HepG2 (cell line): ENCODE measurements at regions not wholly inside any gene's neighbourhood (a gene's known extent, or its start where the extent isn't known, plus 50 kb on each side); places are given as distances from the start of the nearest gene placed in this dataset.

ENCODE experiments used
- ATAC-seq: fragments of 200-7000 bp; cut with Tn5 transposase; 3 replicates; pipeline ENCODE4 v1.9.1; 2020; ENCODE audit warnings: mild to moderate bottlenecking, moderate library complexity
- BruUV-seq: library from RNA; stranded (reverse); fragments of 400-500 nt; replicated peaks from 2 replicates; lab custom pipeline; 2021; lab: Mats Ljungman, UMichigan
- CTCF ChIA-PET: fragments of 300-600 bp; formaldehyde crosslinking; extraction: SDS; loops from one replicate; lab custom pipeline; 2021; ENCODE audit warnings: low total read pairs, inconsistent platforms, low intra/inter-chr PET ratio; lab: Yijun Ruan, JAX
- POLR2A ChIA-PET: fragments of 350-600 bp; sonication (Branson Sonifier 250); formaldehyde crosslinking; loops from one replicate; lab custom pipeline; 2020; ENCODE audit warnings: antibody characterized with exemption, inconsistent platforms; lab: Yijun Ruan, JAX
- DNase-seq: peaks from one replicate; pipeline ENCODE4 v3.0.0-alpha.2; 2015; ENCODE audit warnings: low spot score
- FAIRE-seq: peaks from 3 replicates; lab custom pipeline; 2011; peaks lifted over from hg19 to GRCh38; lab: Jason Lieb, UNC
- H2AFZ ChIP-seq: one replicate; pipeline ENCODE4 v1.6.1; 2011; ENCODE audit warnings: low read length, inconsistent platforms
- H3K27ac ChIP-seq: fragments of 300-600 bp; 3 replicates; pipeline ENCODE4 v1.8.0; 2011; ENCODE audit warnings: mixed run types, mild to moderate bottlenecking, mixed read lengths, low read length, inconsistent platforms; ENCODE audit not compliant: insufficient read depth; ENCODE audit errors: extremely low read length
- H3K27me3 ChIP-seq, 2 experiments: fragments of 200-600 bp in 1 of 2; 2 replicates in 1 of 2; 3 replicates in 1 of 2; pipeline versions ENCODE4 v1.6.0 to v1.8.0; 2011; ENCODE audit warnings: low read length in 2 of 2, mild to moderate bottlenecking in 2 of 2, moderate library complexity in 2 of 2, inconsistent platforms in 1 of 2; ENCODE audit not compliant: insufficient read depth in 2 of 2, control insufficient read depth in 1 of 2
- H3K36me3 ChIP-seq, 2 experiments: fragments of 200-600 bp in 1 of 2; replicated peaks in 1 of 2; 2 replicates in 1 of 2; 3 replicates in 1 of 2; pipeline versions ENCODE4 v1.5.1 to v1.8.0; 2011; ENCODE audit warnings: low read length in 2 of 2, inconsistent platforms in 1 of 2; ENCODE audit not compliant: insufficient read depth in 2 of 2, control insufficient read depth in 1 of 2
- H3K4me1 ChIP-seq: 2 replicates; pipeline ENCODE4 v1.5.1; 2012; ENCODE audit warnings: low read length, inconsistent platforms; ENCODE audit not compliant: insufficient read depth
- H3K4me2 ChIP-seq: 2 replicates; pipeline ENCODE4 v1.6.0; 2011; ENCODE audit warnings: low read depth, low read length, inconsistent platforms
- H3K4me3 ChIP-seq, 3 experiments: fragments of 200-600 bp in 1 of 3; sonication (generic), shearing (Covaris generic) in 1 of 3; replicated peaks in 1 of 3; 2 replicates each; pipeline ENCODE4 v1.5.1; 2011 to 2016; ENCODE audit warnings: low read length in 3 of 3, inconsistent platforms in 2 of 3, low read depth in 2 of 3, mild to moderate bottlenecking in 2 of 3, control low read depth in 1 of 3, mixed read lengths in 1 of 3; ENCODE audit not compliant: insufficient read depth in 1 of 3
- H3K79me2 ChIP-seq: one replicate; pipeline ENCODE4 v1.6.1; 2011; ENCODE audit warnings: low read length, inconsistent platforms; ENCODE audit not compliant: insufficient read depth
- H3K9ac ChIP-seq: 2 replicates; pipeline ENCODE4 v1.6.0; 2011; ENCODE audit warnings: mild to moderate bottlenecking, low read depth, low read length, inconsistent platforms; ENCODE audit not compliant: insufficient read depth
- H3K9me3 ChIP-seq: 2 replicates; pipeline ENCODE4 v1.5.1; 2012; ENCODE audit warnings: mild to moderate bottlenecking, low read length
- H4K20me1 ChIP-seq: 2 replicates; pipeline ENCODE4 v1.6.0; 2011; ENCODE audit warnings: inconsistent platforms, mild to moderate bottlenecking, low read length, moderate library complexity; ENCODE audit not compliant: insufficient read depth
- ARNTL ChIP-seq: sonication (generic); formaldehyde crosslinking; IDR thresholded peaks from 2 replicates; pipeline ENCODE4 v1.4.0; 2020; ENCODE audit warnings: mild to moderate bottlenecking, missing genetic modification reagents
- HDAC2 ChIP-seq: sonication (generic); formaldehyde crosslinking; IDR thresholded peaks from 2 replicates; pipeline ENCODE4 v1.4.0; 2020; ENCODE audit warnings: missing genetic modification reagents
- MEF2D ChIP-seq: sonication (generic); formaldehyde crosslinking; IDR thresholded peaks from 2 replicates; pipeline ENCODE4 v1.5.1; 2020; ENCODE audit warnings: mild to moderate bottlenecking, missing genetic modification reagents
- NCOA1 ChIP-seq: sonication (generic); formaldehyde crosslinking; IDR thresholded peaks from 2 replicates; pipeline ENCODE4 v1.9.0; 2021; ENCODE audit warnings: missing genetic modification reagents
- NFE2L2 ChIP-seq: fragments of 150-350 bp; IDR thresholded peaks from 2 replicates; pipeline ENCODE4 v1.6.1; 2014; ENCODE audit warnings: low read length
- NPAS2 ChIP-seq: sonication (generic); formaldehyde crosslinking; IDR thresholded peaks from 2 replicates; pipeline ENCODE4 v1.8.0; 2022; ENCODE audit warnings: mild to moderate bottlenecking, missing genetic modification reagents, borderline replicate concordance
- ZNF121 ChIP-seq: sonication (generic); formaldehyde crosslinking; IDR thresholded peaks from 2 replicates; pipeline ENCODE4 v1.5.0; 2020; ENCODE audit warnings: mild to moderate bottlenecking, missing genetic modification reagents
- ZNF431 ChIP-seq: sonication (generic); formaldehyde crosslinking; IDR thresholded peaks from 2 replicates; pipeline ENCODE4 v1.9.0; 2022; ENCODE audit warnings: missing genetic modification reagents, low read depth, mild to moderate bottlenecking, borderline replicate concordance
- ZNF484 ChIP-seq: sonication (generic); formaldehyde crosslinking; IDR thresholded peaks from 2 replicates; pipeline ENCODE4 v1.5.1; 2020; ENCODE audit warnings: mild to moderate bottlenecking, low read depth, missing genetic modification reagents, borderline replicate concordance
- ZNF614 ChIP-seq: IDR thresholded peaks from 2 replicates; pipeline ENCODE4 v1.6.1; 2018; ENCODE audit warnings: missing biosample characterization, missing genetic modification reagents, inconsistent platforms, borderline replicate concordance
- ZNF766 ChIP-seq: sonication (generic); formaldehyde crosslinking; IDR thresholded peaks from 2 replicates; pipeline ENCODE4 v1.5.0; 2020; ENCODE audit warnings: missing genetic modification reagents, borderline replicate concordance
- ZSCAN9 ChIP-seq: IDR thresholded peaks from 2 replicates; pipeline ENCODE4 v1.6.1; 2016; ENCODE audit warnings: borderline replicate concordance
- WGBS: methylation state at CpG from one replicate; pipeline ENCODE4 v1.1.6; 2017; ENCODE audit warnings: low lambda C conversion rate; 5-methylcytosine and 5-hydroxymethylcytosine counted together
- in situ Hi-C: cut with HindIII; loops from 2 replicates; pipeline ENCODE4 v1.10.0; 2017; ENCODE audit warnings: low pct_unique_long_range_greater_than_20kb; ENCODE audit not compliant: extremely low pct_ligation_motif_present
- intact Hi-C: fragments of 100-400 bp; cut with micrococcal nuclease; formaldehyde crosslinking; loops from one replicate; pipeline ENCODE4 v1.10.0; 2022; ENCODE audit not compliant: unreplicated experiment
- TF ChIP-seq, protein P1 (sequence below): sonication (generic); formaldehyde crosslinking; IDR thresholded peaks from 2 replicates; pipeline ENCODE4 v1.5.0; 2020; ENCODE audit warnings: missing genetic modification reagents
- TF ChIP-seq, protein P2 (sequence below): sonication (generic); formaldehyde crosslinking; IDR thresholded peaks from 2 replicates; pipeline ENCODE4 v1.5.1; 2020; ENCODE audit warnings: missing genetic modification reagents, mild to moderate bottlenecking, borderline replicate concordance
- TF ChIP-seq, protein P3 (sequence below): sonication (generic); formaldehyde crosslinking; IDR thresholded peaks from 2 replicates; pipeline ENCODE4 v1.8.0; 2022; ENCODE audit warnings: mild to moderate bottlenecking, missing genetic modification reagents, borderline replicate concordance
- TF ChIP-seq, protein P4 (sequence below): sonication (generic); formaldehyde crosslinking; IDR thresholded peaks from 2 replicates; pipeline ENCODE4 v1.5.1; 2020; ENCODE audit warnings: missing genetic modification reagents, mild to moderate bottlenecking, borderline replicate concordance

DNA sequence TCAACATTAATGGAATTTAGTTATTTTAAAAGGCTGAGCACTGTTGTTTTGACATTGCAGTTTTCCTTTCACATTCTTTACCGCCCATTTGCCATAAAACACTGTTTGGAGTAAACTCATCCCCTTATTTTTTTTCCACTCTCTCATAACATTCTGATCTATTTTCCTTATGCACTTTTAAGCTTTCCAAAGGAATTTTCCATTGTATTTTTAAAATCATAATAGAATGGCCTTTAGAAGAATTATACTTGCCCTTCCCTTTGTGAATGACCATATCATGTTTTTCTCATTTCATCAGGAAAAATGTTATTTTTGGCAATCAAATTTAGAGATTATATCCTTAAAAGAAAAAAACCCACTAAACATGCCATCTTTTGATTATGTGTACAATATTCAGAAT lies 1074.2 kb downstream of the STIM2 start (continued):
- no peak for TF ChIP-seq HDAC2 (CRISPR knock-in tag)
- TF ChIP-seq NCOA1 (CRISPR knock-in tag) = no peak
- TF ChIP-seq, protein P1, sequence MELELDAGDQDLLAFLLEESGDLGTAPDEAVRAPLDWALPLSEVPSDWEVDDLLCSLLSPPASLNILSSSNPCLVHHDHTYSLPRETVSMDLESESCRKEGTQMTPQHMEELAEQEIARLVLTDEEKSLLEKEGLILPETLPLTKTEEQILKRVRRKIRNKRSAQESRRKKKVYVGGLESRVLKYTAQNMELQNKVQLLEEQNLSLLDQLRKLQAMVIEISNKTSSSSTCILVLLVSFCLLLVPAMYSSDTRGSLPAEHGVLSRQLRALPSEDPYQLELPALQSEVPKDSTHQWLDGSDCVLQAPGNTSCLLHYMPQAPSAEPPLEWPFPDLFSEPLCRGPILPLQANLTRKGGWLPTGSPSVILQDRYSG (CRISPR knock-in tag) = no peak
- TF ChIP-seq NPAS2 (CRISPR knock-in tag) = no peak

DNA sequence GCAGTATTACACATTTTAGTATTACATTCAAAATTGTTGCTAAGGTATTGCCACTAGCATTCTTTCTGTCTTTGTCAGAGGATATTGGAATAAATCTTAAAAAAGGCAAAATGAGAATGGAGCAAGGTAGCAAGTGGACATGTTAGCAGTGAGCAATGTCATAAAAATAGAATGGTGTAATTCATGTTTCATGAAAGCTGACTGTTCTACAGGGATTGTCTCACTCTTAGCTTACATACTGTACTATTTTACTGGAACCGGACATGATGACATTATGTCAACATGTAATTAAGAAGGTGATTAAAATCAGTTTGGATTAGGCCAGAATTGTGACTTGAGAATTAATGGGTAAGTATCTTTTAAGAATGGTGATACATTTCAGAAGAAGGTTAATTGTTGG lies 1086.2 kb downstream of the STIM2 start:
- Histone ChIP-seq H2AFZ (no peak overlapping the region), H3K79me2 (no peaks in the 10 kb centered on the region), H3K36me3 (no peaks in the 10 kb centered on the region), H3K4me2 (no peak overlapping the region), H3K4me3 (no peak overlapping the region), H3K27ac (no peak overlapping the region), H3K27me3 (no peaks in the 10 kb centered on the region), H3K9ac (no peak overlapping the region), H4K20me1 (no peaks in the 10 kb centered on the region), H3K9me3 (peaks cover 41% of the 10 kb centered on the region), H3K4me1 (no peaks in the 10 kb centered on the region)
- FAIRE-seq = no peak
- no peak for ATAC-seq
- in situ Hi-C loops (no loop called here), intact Hi-C loops (no loop called here)
- no peak for DNase-seq
- no TSS peak for BruUV-seq
- CTCF ChIA-PET = no interaction called here
- WGBS = 0% methylated on average over 1 of the region's 1 CpG
- POLR2A ChIA-PET = no interaction called here
- TF ChIP-seq, protein P2, sequence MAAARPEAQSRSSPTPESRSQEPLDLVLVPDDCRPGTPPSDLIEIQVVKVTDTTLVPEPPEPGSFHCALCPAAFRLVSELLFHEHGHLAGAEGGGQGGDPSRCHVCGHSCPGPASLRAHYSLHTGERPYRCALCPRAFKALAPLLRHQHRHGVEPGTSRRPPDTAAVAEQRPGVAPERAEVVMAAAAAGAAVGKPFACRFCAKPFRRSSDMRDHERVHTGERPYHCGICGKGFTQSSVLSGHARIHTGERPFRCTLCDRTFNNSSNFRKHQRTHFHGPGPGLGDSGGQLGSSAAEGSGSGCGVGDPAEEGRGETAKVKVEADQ = no peak
- TF ChIP-seq NFE2L2 (no peak), ZSCAN9 (no peak), ZNF121 (CRISPR knock-in tag) (no peak), ZNF484 (CRISPR knock-in tag) (no peak), ZNF431 (no peak), ARNTL (no peak), ZNF614 (CRISPR knock-in tag) (no peak), MEF2D (CRISPR knock-in tag) (no peak), ZNF766 (no peak)
- TF ChIP-seq, protein P3, sequence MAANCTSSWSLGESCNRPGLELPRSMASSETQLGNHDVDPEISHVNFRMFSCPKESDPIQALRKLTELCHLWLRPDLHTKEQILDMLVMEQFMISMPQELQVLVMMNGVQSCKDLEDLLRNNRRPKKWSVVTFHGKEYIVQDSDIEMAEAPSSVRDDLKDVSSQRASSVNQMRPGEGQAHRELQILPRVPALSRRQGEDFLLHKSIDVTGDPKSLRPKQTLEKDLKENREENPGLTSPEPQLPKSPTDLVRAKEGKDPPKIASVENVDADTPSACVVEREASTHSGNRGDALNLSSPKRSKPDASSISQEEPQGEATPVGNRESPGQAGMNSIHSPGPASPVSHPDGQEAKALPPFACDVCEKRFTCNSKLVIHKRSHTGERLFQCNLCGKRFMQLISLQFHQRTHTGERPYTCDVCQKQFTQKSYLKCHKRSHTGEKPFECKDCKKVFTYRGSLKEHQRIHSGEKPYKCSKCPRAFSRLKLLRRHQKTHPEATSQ (CRISPR knock-in tag) = no peak
- TF ChIP-seq, protein P1 (CRISPR knock-in tag) = no peak
- TF ChIP-seq, protein P4, sequence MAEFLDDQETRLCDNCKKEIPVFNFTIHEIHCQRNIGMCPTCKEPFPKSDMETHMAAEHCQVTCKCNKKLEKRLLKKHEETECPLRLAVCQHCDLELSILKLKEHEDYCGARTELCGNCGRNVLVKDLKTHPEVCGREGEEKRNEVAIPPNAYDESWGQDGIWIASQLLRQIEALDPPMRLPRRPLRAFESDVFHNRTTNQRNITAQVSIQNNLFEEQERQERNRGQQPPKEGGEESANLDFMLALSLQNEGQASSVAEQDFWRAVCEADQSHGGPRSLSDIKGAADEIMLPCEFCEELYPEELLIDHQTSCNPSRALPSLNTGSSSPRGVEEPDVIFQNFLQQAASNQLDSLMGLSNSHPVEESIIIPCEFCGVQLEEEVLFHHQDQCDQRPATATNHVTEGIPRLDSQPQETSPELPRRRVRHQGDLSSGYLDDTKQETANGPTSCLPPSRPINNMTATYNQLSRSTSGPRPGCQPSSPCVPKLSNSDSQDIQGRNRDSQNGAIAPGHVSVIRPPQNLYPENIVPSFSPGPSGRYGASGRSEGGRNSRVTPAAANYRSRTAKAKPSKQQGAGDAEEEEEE (CRISPR knock-in tag) = no peak
